Epidermal melanocyte (primary cell): ENCODE measurements at regions not wholly inside any gene's neighbourhood (a gene's known extent, or its start where the extent isn't known, plus 50 kb on each side); places are given as distances from the start of the nearest gene placed in this dataset.

Experiments used
- DNase-seq: peaks from one replicate; pipeline ENCODE4 v3.0.0; 2011; ENCODE audit warnings: low spot score; ENCODE audit not compliant: insufficient read length

DNA sequence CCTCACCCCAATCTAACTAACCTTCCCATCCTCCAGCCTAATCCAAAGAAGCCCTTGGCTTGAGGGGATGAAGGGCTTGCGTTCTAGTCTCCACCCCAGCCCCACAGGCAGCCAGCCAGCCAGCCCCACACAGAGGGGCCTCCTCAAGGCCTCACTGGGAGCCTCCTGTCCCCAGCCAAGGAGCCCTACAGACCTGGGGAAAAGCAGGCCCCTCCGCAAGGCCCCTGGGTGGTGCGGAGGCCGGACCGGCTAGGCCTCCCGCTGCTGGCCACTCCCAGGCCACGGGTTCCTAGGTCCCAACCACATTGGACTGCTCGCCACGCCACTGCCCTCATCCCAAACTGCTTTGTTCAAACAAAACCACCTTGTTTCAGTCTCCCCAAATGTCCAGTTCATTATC is 78.0 kb downstream of the ZIC5 start:
- DNase-seq = no peak

DNA sequence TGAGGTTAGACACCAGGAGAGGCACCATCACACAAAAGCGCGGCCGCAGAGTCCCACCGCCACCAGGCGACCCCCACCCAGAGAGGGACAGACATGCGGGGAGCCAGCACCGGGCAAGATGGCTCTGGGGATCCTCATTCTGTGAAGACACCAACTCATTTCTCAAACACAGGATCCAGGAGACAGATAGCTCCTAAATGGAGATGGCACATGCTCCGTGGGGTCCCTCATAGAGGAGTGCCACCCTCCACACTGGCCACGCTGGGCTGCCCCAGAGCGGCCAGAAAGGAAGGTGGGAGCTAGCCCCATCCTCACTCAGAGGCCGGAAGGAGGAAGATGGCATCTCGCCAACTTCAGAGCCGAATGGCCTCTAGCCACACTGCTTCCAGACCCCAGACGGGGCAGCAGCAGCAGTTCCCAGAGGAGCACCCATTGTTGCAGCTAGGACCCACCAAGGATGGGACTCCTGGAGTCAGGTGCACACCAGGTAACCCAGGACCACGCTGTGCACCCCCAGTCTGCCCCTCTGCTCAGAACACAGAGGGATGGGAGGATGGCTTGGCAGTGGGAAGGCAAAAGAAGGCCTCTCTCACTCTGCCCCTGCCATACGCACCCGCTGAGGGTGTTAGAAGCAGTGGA is 78.6 kb downstream of the ZIC5 start:
- DNase-seq = no peak

- DNase-seq = no peak
Observed at GRCh38 chr13:99892196-99892613, 79.4 kb downstream of the ZIC5 start.

DNA sequence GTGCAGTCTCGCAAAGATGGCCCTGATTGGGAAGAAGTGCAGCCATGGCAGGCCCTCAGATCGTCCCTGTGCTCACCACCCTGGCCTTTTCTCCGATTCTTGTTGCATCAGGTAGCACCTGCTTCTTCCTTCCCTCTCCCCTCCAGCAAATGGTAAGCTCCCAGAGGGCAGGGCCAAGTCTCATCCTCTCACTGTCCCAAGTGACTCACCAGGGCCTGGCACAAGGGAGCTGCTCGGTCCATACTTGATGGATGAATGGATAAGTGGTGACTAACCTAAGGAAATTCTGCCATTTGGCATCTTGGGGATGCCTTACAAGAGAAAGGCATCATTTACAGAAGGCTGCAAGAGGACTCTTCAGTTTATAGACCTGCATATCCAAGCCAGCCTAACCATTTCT is 84.9 kb downstream of the ZIC5 start:
- no peak for DNase-seq

GRCh38 chr13:99884913-99885312 is 86.7 kb downstream of the ZIC5 start:
- DNase-seq = no peak

- DNase-seq = no peak
Observed at GRCh38 chr13:99883805-99884204, 87.8 kb downstream of the ZIC5 start.

- DNase-seq = no peak
Observed at GRCh38 chr13:99878921-99879610, 92.5 kb downstream of the ZIC5 start.

GRCh38 chr13:99876651-99877050 is 94.9 kb downstream of the ZIC5 start:
- DNase-seq = no peak

DNA sequence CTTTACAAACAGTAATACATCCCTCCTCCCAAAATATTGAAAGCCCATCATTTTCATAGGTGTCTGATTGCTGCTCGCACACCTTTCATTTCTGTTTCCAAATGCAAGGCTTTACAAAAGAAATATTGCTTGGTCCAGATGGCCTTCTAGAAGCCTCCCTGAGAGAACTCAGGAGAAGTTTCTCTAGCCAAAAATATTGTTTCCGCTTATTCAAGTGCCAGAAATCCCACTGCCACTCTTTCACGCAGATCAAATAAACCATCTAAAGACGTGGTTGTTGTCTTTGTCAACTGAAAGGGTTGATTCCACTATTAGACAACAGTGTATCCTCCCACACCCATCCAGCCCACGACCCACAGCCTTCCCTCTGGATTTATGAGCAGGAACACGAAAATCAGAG is 96.2 kb downstream of the ZIC5 start:
- DNase-seq = no peak

GRCh38 chr13:99873832-99874430 is 97.6 kb downstream of the ZIC5 start:
- no peak for DNase-seq

- DNase-seq = no peak
Observed at GRCh38 chr13:99873141-99873540, 98.4 kb downstream of the ZIC5 start.

DNA sequence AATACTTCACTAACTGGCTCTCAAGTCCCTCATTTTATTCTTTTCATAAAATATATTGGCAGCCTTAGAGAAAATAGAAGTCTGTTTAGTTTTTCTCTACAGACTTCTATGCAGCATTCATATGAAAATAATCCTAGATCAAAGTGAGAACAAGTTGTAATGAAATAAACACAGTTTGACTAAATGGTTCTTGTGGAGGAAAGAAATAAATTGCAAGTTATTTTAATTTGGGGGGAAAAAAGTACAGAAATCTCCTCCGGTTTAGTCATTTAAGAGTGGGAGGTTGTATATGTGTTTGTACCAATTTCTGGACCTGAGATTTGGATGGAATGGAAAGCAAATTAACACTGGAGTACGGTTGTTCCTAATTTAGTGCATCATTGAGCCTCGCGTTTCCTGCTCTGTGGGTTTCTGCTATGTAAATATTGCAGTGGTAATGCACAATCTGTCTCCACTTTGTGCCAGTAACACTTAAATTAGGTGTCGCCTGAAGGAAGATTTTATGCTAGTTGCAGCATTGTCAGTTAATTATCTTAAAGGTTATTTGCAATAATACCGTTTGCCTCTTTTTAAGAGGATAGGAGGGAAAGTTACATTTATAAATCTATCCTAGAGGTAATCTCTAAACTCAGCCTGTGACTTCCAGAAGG is 100.2 kb downstream of the ZIC5 start:
- DNase-seq = no peak

DNA sequence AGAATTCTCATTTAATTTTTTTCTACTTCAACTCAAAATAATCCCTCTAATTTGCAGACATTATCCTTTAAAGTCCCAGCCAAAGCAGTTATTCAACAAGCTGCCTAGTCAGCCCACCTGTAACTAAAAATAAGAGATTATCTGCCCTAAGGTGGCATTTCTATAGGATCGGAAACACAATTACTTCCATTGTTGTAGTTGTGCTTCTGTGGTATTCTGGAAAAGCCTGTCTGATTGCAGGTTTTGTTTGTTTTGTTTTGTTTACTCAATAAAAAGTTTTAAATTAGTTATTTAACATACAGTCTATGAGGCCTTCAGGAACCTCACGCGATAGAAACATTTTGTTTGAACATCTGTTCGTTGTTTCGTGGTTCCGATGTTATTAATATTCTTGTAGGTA is 101.0 kb downstream of the ZIC5 start:
- DNase-seq = no peak

DNA sequence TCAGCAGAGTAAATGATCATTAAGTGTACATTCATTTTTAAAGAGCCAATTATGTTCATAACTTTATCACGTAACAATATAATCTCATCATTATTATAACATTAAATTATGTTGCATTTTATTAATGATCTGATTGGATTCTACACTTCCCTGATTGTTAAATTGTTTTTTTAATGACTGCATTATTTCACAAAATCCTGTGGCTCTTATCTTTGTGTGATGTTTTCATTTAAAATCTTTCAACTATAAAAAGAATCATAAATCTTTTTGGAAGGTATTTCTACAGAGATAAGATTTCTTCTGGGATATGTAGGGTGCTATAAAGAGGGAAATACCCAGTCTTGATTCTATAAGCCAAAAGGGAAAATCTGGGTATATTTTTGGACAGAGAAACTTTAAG is 101.7 kb downstream of the ZIC5 start:
- no peak for DNase-seq

DNA sequence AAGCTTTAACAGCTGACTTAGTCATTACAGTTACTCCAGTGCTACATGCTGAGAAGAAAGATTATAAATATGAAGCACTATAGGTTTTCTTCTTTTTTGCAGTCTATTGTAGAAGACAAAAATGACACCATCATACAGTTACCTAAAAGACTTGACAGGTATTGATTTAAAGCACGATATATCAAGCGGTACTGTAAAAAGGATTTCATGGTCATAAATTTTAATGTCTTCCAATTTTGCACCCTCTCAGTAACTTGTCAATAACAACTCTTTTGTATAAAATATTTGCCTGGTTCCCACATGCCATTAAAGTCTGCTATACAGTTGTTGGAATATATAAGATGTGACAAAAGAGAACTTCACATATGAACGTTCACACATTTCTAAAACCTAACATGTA is 102.8 kb downstream of the ZIC5 start:
- DNase-seq = no peak

DNA sequence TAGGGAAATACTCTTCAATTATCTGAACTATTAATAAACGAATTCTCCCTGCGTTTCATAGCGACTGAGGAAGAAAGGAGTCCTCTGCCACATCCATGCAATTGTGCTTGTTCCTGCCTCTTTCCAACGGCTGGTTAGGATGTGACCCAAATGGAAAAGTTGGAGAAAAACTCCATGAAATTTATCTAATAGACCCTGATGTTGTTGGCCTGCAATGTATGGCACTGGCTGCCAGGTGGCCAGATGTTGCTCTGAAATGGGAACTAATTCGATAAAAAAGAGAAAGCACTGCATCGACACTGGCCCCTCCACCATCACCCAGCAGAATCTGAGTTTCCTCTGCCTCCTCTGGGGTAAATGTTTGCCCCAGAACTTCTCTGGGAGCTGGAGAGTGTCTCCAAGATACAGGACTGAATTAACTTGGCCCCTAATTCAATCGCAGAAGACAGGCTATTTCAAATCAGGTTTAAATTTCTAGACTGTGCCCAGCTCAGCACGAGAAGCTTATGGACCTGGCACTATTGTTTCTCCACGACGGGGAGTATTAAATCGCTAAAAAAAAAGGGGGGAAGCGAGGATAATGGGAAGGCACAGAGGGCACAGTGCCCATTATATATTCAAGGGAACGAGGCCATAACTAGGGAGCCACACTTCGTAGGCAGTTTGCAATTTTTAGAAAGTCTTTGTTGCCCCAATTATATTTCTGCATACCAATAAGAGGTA is 103.9 kb downstream of the ZIC5 start:
- no peak for DNase-seq

DNA sequence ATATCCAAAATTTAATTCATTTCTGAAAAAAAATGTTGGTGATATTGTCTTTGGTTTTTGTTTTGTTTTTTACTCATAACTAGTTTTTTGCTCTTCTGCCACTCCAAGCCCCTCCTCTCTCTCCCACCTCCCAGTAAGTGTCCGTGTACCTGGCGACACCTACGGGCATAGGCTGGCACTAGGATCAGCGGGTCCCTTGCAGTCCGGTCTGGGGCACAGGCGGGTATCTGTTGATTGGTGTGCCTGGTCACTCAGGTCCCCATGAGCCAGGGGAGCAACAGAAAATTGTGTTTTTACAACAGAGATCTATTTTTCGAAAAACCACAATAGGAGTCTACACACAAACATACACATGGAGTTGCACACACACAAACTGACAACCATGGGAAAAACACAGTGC is 104.8 kb downstream of the ZIC5 start:
- no peak for DNase-seq

GRCh38 chr13:99865420-99865930 is 106.1 kb downstream of the ZIC5 start:
- DNase-seq = no peak

DNA sequence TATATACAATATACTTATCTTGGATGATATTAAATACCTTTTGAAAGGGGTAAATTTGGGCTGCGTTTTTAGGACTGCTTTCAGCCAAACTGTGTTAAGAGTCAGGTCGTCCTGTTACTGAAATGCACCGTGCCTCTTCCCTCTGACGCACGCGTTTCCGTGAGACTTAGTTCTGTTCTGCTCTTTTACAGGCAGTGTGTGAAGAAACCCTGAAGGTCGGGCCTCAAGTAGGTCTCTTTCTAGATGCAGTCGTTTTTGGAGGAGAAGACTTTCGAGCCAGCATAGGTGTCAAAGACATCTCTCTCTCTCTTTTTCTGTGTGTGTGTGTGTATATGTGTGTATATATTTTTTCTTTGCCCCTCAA is 107.0 kb downstream of the ZIC5 start:
- DNase-seq = no peak

- DNase-seq = no peak
Observed at GRCh38 chr13:99863789-99864626, 107.6 kb downstream of the ZIC5 start.

DNA sequence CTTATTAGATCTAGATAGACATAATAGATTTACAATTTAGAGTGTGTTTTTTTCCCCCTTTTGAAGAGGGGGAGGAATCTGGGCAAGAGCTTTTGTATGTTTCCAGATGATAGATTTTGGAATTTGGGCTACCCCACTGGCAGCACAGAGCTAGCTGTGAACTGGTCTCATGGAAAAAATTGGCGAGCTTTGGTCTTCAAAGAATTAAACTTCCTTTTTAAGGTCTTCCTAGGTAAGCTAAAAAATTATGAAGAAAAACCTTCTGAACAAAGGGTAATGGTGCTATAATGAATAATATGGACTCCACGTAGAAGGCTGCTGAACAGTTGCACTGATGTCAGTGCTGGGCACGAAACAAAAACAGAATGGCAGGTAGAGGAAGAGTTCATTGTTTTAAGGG is 109.3 kb downstream of the ZIC5 start:
- no peak for DNase-seq
